AG04449 (cell line): ENCODE measurements at regions not wholly inside any gene's neighbourhood (a gene's known extent, or its start where the extent isn't known, plus 50 kb on each side); places are given as distances from the start of the nearest gene placed in this dataset.

Experiments used
- CTCF ChIA-PET: fragments of 350-600 bp; formaldehyde crosslinking; extraction: SDS; loops from one replicate; lab custom pipeline; 2021; ENCODE audit warnings: antibody characterized with exemption; lab: Yijun Ruan, JAX
- POLR2A ChIA-PET: fragments of 400-600, 350-600 bp; formaldehyde crosslinking; extraction: SDS; loops from one replicate; lab custom pipeline; 2020; ENCODE audit warnings: antibody characterized with exemption, inconsistent platforms; lab: Yijun Ruan, JAX
- DNase-seq: peaks from one replicate; pipeline ENCODE4 v3.0.0-alpha.2; 2010; ENCODE audit warnings: low read depth, low spot score
- H3K4me3 ChIP-seq: 2 replicates; pipeline ENCODE4 v1.5.1; 2011; ENCODE audit warnings: low read depth, mild to moderate bottlenecking, control low read depth, low read length
- CTCF ChIP-seq: IDR thresholded peaks from one replicate; pipeline ENCODE4 v1.5.1; 2011; ENCODE audit warnings: mild to moderate bottlenecking, moderate library complexity, low read length, control low read depth, inconsistent platforms; ENCODE audit not compliant: insufficient read depth; ENCODE audit errors: missing control alignments

- no peak for DNase-seq
- H3K4me3 ChIP-seq, result no peak overlapping the region
- ChIA-PET POLR2A (no interaction called here), CTCF (no interaction called here)
- TF ChIP-seq CTCF, result no peak
Measured at GRCh38 chr3:135755330-135756105, 210.0 kb upstream of the PPP2R3A start.

- CTCF ChIA-PET, result no interaction called here
- H3K4me3 ChIP-seq, result no peak overlapping the region
- DNase-seq, result no peak
- TF ChIP-seq CTCF, result no peak
- POLR2A ChIA-PET, result no interaction called here
Measured at GRCh38 chr3:135756106-135756668, 209.3 kb upstream of the PPP2R3A start.

DNA sequence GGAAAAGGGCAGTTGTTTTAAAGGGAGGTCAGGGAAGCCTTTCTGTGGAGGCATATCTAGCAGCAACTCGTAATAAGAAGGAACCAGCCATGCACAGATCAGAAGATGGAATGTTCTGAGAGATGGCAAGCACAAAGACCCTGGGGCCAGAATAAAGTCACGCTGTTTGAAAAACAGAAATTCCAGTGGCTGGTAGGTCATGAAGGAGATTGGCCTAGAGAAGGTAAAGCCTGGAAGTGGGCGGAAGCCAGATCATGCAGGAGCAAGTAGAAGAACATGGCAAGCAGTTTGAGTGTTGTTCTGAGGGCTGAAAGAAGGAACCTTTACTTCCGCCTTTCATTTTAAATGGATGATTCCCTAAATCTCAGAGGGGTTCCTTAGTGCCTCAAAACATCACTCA is 208.1 kb upstream of the PPP2R3A start:
- no peak for TF ChIP-seq CTCF
- ChIA-PET CTCF (no interaction called here), POLR2A (no interaction called here)
- H3K4me3 ChIP-seq, result no peak overlapping the region
- no peak for DNase-seq

DNA sequence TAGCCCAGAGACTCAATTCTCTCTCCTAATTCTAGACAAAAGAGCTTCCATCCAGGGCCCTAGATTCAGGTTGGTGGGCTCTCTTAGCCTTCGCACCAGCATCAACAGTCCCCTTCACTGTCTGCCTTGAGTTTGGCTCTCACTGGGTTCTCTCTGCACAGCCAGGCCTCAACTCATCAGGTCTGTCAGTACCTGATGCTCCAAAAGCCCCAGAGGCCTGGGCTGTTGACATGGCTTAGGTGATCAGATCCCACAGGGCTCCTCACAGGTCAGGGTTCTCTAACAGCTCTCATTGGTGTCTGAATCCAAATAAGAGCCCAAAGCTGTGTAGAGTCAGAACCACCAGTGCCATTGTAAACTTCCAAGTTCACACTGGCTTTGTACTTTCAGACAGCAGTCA is 206.6 kb upstream of the PPP2R3A start:
- ChIA-PET CTCF (no interaction called here), POLR2A (no interaction called here)
- no peak overlapping the region for H3K4me3 ChIP-seq
- DNase-seq, result no peak
- no peak for TF ChIP-seq CTCF

DNA sequence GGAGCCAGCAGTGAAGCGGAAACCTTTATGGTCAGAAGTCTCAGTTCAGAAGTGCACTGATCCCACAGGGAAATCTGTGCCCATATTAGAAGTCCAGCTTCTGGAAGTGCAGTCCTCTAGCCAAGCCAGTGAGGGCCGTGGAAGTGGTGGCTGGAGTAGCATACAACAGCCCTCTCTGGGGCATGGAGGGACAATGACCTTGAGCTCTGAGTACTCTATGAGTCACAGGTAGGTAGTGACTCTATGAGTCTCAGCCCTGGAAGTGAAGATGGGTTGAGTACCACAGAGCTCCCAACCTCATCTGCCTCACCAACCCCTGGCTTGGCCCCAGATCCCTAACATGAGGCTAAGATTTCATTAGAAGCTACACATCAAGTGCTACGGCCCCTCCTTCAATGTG is 205.9 kb upstream of the PPP2R3A start:
- DNase-seq, result no peak
- no peak for TF ChIP-seq CTCF
- POLR2A ChIA-PET, result no interaction called here
- no peak overlapping the region for H3K4me3 ChIP-seq
- CTCF ChIA-PET, result no interaction called here

DNA sequence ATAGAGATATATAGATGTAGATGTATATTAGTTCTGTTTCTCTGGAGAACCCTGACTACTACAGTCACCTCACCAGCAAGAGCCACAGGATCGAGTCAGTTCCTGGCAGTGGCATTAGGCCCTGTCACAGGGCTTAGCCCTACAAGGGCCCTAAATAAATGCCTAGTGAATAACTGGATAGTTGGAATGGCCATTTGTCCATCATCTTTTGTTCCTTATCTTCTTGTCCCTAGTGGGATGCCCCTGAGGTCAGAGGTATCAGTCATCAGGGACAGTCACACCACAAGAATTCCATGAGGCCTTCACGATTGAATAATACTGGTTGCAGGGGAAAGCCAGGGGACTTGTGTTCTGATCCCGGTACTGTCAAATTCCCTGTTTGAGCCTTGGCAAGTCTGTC is 204.9 kb upstream of the PPP2R3A start:
- CTCF ChIA-PET, result no interaction called here
- no peak overlapping the region for H3K4me3 ChIP-seq
- DNase-seq, result no peak
- no peak for TF ChIP-seq CTCF
- POLR2A ChIA-PET, result no interaction called here
